Effector memory CD8-positive, alpha-beta T cell (primary cell): ENCODE measurements at regions not wholly inside any gene's neighbourhood (a gene's known extent, or its start where the extent isn't known, plus 50 kb on each side); places are given as distances from the start of the nearest gene placed in this dataset.

Experiments used
- ATAC-seq: fragments of 150-1000 bp; cut with Tn5 transposase; replicated peaks from 2 replicates; pipeline ENCODE4 v1.10.0; 2021; ENCODE audit warnings: mild to moderate bottlenecking, moderate library complexity
- DNase-seq, 3 experiments: peaks; one replicate each; pipeline ENCODE4 v3.0.0; 2021
- H3K27ac Mint-ChIP-seq, 2 donors: one replicate each; pipeline ENCODE4 v1.8.0; 2022; ENCODE audit warnings: mild to moderate bottlenecking in 2 of 2, mixed read lengths in 2 of 2, moderate library complexity in 2 of 2
- H3K27me3 Mint-ChIP-seq, 2 donors: one replicate each; pipeline ENCODE4 v1.8.0; 2022; ENCODE audit warnings: mixed read lengths in 2 of 2
- H3K36me3 Mint-ChIP-seq: one replicate; pipeline ENCODE4 v1.8.0; 2022; ENCODE audit warnings: mild to moderate bottlenecking, moderate library complexity, mixed read lengths; ENCODE audit not compliant: insufficient read depth
- H3K4me1 Mint-ChIP-seq, 2 donors: one replicate each; pipeline ENCODE4 v1.8.0; 2022; ENCODE audit warnings: low read depth in 2 of 2, mixed read lengths in 2 of 2
- H3K4me3 Mint-ChIP-seq, 2 donors: one replicate each; pipeline ENCODE4 v1.8.0; 2022; ENCODE audit warnings: mild to moderate bottlenecking in 2 of 2, mixed read lengths in 2 of 2, moderate library complexity in 2 of 2
- H3K9me3 Mint-ChIP-seq, 2 donors: one replicate each; pipeline ENCODE4 v1.8.0; 2022; ENCODE audit warnings: mixed read lengths in 2 of 2

DNA sequence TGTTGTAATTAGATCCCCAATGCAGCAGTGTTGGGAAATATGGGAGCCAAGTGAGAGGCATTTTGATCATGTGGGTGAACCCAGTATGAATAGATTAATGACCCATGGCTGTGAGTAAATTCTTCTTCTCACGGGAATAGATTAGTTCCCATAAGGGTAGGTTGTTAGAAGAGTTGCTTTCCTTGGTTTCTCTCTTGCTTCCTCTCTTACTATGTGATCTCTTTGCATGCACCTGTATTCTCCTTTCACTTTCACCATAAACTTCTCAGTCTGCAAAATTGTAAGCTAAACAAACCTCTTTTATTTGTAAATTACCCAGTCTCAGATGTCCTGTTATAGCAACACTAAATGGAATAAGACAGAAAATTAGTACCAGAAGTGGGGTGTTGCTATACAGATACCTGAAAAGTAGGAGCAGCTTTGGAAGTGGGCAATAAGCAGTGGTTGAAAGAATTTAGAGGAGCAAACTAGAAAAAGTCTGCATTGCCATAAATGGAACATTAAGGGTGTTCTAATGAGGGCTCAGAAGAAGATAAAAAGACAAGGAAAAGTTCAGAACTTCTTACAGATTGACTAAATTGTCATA lies 1090.0 kb upstream of the ARRDC3 start:
- Mint-ChIP-seq H3K36me3 (no peaks in the 10 kb centered on the region), H3K4me3 (no peak overlapping the region), H3K27ac (no peak overlapping the region), H3K27me3 (no peaks in the 10 kb centered on the region), H3K9me3 (peaks cover 8 to 11% of the 10 kb centered on the region in 2 donors), H3K4me1 (no peaks in the 10 kb centered on the region)
- ATAC-seq (no peak), DNase-seq (no peak)

DNA sequence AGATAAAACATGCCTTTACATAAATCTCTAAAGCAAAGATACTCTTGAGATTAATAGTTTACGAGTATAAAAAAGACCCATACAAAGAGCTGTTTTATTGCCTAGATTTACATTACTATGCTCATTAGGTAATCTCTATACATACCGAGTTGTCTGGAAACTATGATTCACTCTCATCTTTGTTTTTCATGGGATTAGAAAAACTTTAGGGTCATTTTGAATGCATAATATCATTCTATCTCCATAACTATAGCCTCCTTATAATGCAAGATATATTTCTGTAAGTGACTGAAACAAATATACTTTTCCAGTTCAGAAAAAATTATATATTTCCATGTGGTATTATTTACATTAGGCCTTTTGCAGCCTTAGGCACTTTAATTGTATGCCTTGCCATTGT lies 1088.7 kb upstream of the ARRDC3 start:
- H3K4me3 Mint-ChIP-seq, result no peak overlapping the region
- H3K36me3 Mint-ChIP-seq, result no peaks in the 10 kb centered on the region
- H3K9me3 Mint-ChIP-seq, result peaks cover 8 to 11% of the 10 kb centered on the region in 2 donors
- H3K27me3 Mint-ChIP-seq, result no peaks in the 10 kb centered on the region
- no peak for DNase-seq
- ATAC-seq, result no peak
- no peaks in the 10 kb centered on the region for H3K4me1 Mint-ChIP-seq
- no peak overlapping the region for H3K27ac Mint-ChIP-seq

DNA sequence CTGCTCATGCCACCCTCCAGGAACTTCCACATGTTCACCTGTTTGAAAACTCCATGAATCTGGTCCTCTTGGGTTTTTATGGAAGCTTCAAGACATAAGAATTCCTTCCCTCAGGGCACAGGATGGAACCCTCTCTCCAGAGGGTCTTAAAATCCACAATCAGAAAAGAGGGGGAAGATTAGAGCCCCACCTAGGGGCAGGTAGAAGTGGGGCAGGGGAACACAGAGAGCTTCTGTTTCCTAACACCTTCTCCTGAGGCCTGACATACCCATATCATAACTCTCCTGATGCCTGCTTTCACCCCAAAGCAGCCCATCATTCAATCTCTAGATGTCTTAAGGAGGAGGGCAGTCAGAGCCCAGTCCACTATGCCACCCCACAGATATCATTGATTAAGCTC lies 1087.7 kb upstream of the ARRDC3 start:
- Mint-ChIP-seq H3K27ac (no peak overlapping the region), H3K9me3 (peaks cover 8 to 11% of the 10 kb centered on the region in 2 donors), H3K27me3 (no peaks in the 10 kb centered on the region), H3K4me1 (no peaks in the 10 kb centered on the region), H3K36me3 (no peaks in the 10 kb centered on the region), H3K4me3 (no peak overlapping the region)
- no peak for ATAC-seq
- no peak for DNase-seq

DNA sequence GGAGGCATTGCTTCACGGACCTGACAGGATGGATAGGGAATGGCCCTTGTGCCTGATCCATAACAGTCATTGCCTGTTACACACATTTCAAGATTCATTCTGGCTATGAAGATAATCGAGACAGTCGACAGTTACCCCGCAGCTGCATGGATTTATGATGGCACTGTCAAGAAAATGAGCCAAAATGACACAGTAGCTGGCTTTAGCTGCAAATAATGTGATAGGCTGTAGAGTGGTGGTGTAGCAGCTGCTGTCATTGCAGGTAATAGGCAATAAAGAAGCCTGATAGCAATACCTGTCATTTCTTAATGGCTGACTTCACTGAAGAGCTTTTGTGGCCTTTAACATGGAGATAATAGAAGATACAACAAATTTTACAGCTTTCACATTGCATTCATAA lies 1085.2 kb upstream of the ARRDC3 start:
- H3K9me3 Mint-ChIP-seq, result peaks cover 6 to 9% of the 10 kb centered on the region in 2 donors
- ATAC-seq, result no peak
- DNase-seq, result no peak
- H3K27me3 Mint-ChIP-seq, result no peaks in the 10 kb centered on the region
- no peak overlapping the region for H3K27ac Mint-ChIP-seq
- no peaks in the 10 kb centered on the region for H3K36me3 Mint-ChIP-seq
- H3K4me3 Mint-ChIP-seq, result no peak overlapping the region
- no peaks in the 10 kb centered on the region for H3K4me1 Mint-ChIP-seq

DNA sequence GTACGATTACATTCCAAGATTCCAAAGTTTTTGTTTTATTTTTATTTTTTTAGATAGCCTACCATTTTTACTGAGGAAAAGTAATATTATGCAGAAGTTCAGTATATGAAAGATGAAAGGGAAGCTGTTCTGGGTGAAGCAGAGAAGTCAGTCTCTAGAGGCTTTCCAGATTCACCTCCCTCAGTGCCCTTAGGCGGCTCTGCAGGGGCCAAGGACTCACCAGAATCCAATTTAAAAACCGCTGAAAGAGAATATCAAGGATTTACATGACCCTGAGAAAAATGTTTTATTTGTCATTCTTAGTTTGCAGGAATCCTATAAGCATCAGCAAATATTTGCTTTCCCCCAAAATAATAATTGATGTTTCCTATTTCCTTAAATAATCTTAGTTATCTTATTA lies 1084.6 kb upstream of the ARRDC3 start:
- H3K4me3 Mint-ChIP-seq, result no peak overlapping the region
- H3K4me1 Mint-ChIP-seq, result no peaks in the 10 kb centered on the region
- H3K9me3 Mint-ChIP-seq, result peaks cover 0 to 5% of the 10 kb centered on the region in 2 donors
- H3K36me3 Mint-ChIP-seq, result no peaks in the 10 kb centered on the region
- no peaks in the 10 kb centered on the region for H3K27me3 Mint-ChIP-seq
- no peak overlapping the region for H3K27ac Mint-ChIP-seq
- ATAC-seq (no peak), DNase-seq (no peak)

DNA sequence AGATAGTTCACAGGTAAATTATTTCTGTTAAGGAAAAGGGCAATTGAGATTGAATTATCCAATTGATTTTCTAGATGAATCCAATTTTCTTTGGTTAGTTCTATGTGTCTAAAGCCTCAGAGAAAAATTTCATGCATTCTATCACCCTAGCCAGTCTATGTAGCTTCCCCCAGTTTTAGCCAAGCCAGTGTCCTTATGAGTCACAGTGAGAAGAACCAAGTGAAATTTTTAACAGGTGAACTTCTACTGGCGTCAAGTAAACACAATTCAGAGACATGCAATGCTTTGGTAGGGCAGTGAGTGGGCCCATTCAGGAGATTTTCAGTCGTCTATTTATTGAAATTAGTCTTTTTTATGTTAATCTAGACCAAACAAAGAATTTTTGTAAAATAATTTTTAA lies 1077.4 kb upstream of the ARRDC3 start:
- DNase-seq (no peak), ATAC-seq (no peak)
- no peak overlapping the region for H3K27ac Mint-ChIP-seq
- no peak overlapping the region for H3K4me3 Mint-ChIP-seq
- H3K4me1 Mint-ChIP-seq, result no peaks in the 10 kb centered on the region
- H3K9me3 Mint-ChIP-seq, result peaks cover 2 to 9% of the 10 kb centered on the region in 2 donors
- no peaks in the 10 kb centered on the region for H3K36me3 Mint-ChIP-seq
- no peaks in the 10 kb centered on the region for H3K27me3 Mint-ChIP-seq

DNA sequence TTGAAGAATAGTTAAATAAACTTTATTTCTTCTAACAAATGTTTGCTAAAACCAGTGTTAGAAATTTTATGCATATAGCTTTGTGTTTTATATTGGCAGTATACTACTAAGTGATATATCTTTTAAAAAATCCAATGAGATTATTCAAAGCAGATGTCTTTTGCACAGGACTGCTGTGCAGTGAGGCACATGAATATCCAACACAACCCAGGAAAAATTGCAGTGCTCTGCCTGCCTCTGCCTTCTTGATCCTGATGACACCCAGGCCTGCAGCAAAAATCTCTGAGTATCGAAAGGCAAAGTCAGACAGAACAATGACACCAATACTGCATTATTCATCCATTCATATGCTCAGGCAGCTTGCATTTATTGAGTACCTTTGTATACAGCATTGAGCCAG lies 1076.5 kb upstream of the ARRDC3 start:
- no peak for DNase-seq
- ATAC-seq, result no peak
- Mint-ChIP-seq H3K27me3 (no peaks in the 10 kb centered on the region), H3K4me1 (no peaks in the 10 kb centered on the region), H3K9me3 (peaks cover 2 to 9% of the 10 kb centered on the region in 2 donors), H3K27ac (no peak overlapping the region), H3K36me3 (no peaks in the 10 kb centered on the region), H3K4me3 (no peak overlapping the region)

DNA sequence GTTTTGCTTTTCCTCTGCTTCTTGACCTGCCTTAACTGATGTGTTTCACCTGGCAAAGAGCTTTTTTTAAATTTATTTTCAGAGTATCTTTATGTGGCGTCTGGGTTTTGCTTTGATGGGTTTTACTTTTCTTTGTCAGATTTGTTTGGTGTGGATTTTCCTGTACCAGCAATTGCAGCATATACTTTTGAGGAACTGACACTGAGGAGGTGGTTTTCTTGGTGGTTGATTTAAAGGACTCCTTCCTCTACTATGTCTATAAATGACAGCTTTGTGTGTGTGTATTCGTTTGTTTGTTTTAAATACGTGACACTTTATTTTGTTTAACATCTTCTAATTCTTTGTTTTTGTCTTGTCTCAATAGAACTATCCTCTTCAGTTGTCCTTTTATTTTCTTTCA lies 1071.9 kb upstream of the ARRDC3 start:
- H3K27ac Mint-ChIP-seq, result no peak overlapping the region
- H3K9me3 Mint-ChIP-seq, result peaks cover 2 to 9% of the 10 kb centered on the region in 2 donors
- H3K27me3 Mint-ChIP-seq, result no peaks in the 10 kb centered on the region
- DNase-seq (no peak), ATAC-seq (no peak)
- H3K4me3 Mint-ChIP-seq, result no peak overlapping the region
- no peaks in the 10 kb centered on the region for H3K4me1 Mint-ChIP-seq
- H3K36me3 Mint-ChIP-seq, result no peaks in the 10 kb centered on the region

DNA sequence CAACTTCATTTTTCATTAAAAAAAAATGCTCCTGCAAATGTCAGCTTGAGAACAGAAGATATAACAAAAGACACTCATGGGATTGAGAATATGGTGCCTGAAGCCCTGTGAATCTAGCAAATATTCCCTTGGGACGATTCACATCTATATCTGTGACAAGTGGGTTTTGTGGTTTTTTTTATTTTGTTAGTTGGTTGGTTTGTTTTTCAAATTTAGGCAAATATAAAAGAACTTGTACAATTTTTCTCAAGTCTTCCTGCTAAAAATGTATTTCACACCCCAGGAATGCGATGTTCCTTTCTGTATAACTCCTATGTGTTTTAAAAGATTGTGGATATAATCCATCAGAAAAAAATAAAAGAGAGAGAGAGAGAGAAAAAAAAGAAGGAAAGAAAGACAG lies 1061.8 kb upstream of the ARRDC3 start:
- peaks cover 3 to 7% of the 10 kb centered on the region in 2 donors for H3K9me3 Mint-ChIP-seq
- no peaks in the 10 kb centered on the region for H3K36me3 Mint-ChIP-seq
- H3K4me1 Mint-ChIP-seq, result no peaks in the 10 kb centered on the region
- no peak for DNase-seq
- H3K27me3 Mint-ChIP-seq, result no peaks in the 10 kb centered on the region
- no peak overlapping the region for H3K27ac Mint-ChIP-seq
- no peak for ATAC-seq
- no peak overlapping the region for H3K4me3 Mint-ChIP-seq

DNA sequence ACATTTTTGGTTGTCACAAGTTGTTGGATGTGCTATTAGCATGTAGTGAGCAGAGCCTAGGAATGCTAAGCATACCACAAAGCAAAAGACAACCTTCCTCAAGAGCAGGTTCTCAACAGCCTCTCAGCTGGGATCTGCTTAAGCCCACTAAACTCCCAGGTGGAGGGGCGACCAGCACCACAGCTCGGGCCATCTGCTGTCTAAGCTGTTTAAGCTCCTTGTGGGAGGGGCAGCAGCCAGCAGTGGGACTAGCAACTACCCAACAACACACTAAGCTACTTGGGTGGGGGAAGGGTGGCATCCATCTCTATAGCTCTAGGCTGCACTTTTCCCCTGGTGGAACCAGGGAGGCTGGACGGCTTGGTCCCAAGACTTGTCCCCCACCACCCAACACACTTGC lies 1052.7 kb upstream of the ARRDC3 start:
- DNase-seq, result no peak
- Mint-ChIP-seq H3K36me3 (no peaks in the 10 kb centered on the region), H3K4me3 (no peak overlapping the region), H3K27me3 (no peaks in the 10 kb centered on the region), H3K27ac (no peak overlapping the region), H3K4me1 (no peaks in the 10 kb centered on the region), H3K9me3 (peaks cover 11% of the 10 kb centered on the region in 2 donors)
- ATAC-seq, result no peak

DNA sequence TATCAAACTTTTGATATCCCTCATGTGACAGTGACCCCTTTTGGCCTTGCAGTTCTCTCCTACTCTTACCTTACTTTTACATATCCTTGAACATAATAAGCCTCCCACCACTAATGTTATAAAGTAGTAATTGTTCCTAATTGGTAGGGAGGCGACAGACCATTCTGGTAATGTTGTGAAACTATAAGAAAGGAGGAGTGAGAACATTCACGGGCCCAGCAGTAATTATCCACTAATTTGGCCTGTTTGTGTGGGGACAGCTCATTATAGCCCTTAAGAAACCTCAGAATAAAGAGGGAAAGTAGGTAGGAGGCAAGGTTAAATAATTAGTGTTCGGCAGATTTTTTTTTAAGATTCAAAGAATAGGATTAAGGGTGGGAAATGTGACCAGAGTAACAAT lies 1046.5 kb upstream of the ARRDC3 start:
- H3K9me3 Mint-ChIP-seq, result peaks cover 0 to 2% of the 10 kb centered on the region in 2 donors
- H3K4me3 Mint-ChIP-seq, result no peak overlapping the region
- H3K4me1 Mint-ChIP-seq, result no peaks in the 10 kb centered on the region
- no peaks in the 10 kb centered on the region for H3K27me3 Mint-ChIP-seq
- DNase-seq, result no peak
- H3K27ac Mint-ChIP-seq, result no peak overlapping the region
- H3K36me3 Mint-ChIP-seq, result no peaks in the 10 kb centered on the region
- no peak for ATAC-seq

DNA sequence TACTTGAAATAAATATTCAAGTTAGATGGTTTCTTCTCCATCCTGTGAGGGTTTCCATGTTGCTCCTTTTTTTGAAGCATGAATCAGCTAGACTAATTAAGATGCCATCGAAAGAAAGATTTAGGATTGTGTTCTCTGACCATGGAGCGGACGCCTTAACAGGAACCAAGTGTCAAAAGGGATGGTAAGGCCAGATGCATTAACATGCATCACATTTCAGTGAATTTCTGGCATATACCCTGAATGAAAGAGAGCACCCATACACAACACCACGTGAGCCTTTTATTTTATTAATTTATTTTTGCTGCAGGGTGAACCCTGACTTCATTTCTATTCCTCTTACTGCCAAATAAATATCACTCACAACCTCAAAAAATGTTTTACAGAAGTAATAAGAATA lies 1045.3 kb upstream of the ARRDC3 start:
- DNase-seq, result no peak
- Mint-ChIP-seq H3K4me1 (no peaks in the 10 kb centered on the region), H3K27ac (no peak overlapping the region), H3K4me3 (no peak overlapping the region), H3K9me3 (peaks cover 0 to 2% of the 10 kb centered on the region in 2 donors), H3K27me3 (no peaks in the 10 kb centered on the region), H3K36me3 (no peaks in the 10 kb centered on the region)
- ATAC-seq, result no peak

DNA sequence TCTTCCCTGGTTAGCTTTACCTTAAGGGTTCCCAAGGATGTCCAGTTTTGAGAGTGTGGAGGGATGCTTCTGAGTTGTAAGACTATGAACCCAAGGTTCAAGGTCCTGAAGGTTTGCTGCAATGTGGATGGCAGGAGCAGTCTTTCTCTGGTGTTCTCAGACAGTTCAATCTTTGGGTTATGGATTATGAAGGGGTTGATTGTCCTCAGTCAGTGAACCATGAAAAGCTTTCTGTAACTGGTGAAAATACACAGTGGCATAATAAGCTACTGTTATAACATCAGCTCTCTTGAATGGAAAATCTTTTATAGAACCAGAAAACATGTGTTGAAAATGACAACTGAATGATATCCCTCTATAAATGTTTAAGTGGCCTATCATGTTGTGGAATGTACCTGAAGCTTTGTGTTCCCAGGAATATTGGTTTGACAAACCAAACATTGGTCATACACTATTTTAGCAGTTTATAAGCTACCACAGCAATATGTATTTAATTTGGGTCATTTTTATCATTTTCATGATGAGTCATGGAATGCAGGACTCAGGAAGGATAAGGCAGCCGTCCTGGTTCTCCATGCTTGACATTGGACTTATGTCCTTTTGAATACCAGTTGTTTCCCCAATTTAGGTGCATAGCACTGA lies 1041.8 kb upstream of the ARRDC3 start:
- peaks cover 0 to 2% of the 10 kb centered on the region in 2 donors for H3K9me3 Mint-ChIP-seq
- no peaks in the 10 kb centered on the region for H3K27me3 Mint-ChIP-seq
- DNase-seq, result no peak
- no peaks in the 10 kb centered on the region for H3K4me1 Mint-ChIP-seq
- no peaks in the 10 kb centered on the region for H3K36me3 Mint-ChIP-seq
- no peak overlapping the region for H3K27ac Mint-ChIP-seq
- no peak overlapping the region for H3K4me3 Mint-ChIP-seq
- no peak for ATAC-seq

DNA sequence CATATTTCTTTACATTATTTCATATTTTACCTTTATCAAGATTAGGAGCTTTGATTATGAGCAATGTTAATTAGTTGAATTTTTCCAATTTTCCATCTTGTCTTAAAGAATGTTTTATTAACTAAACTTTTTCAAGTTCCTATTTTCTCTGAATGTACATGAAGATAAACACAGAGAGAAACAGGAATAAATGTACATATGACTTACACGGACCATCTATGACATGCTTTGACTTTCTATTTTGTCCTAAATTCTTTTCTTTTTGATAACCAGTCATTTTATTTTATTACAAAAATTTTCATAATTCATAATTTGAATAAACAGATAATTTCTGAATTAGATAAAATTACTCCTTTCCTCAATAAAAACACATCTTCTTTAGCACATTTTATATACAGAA lies 1038.8 kb upstream of the ARRDC3 start:
- H3K4me1 Mint-ChIP-seq, result no peaks in the 10 kb centered on the region
- H3K9me3 Mint-ChIP-seq, result peaks cover 0 to 2% of the 10 kb centered on the region in 2 donors
- no peak for DNase-seq
- H3K27ac Mint-ChIP-seq, result no peak overlapping the region
- no peak for ATAC-seq
- no peaks in the 10 kb centered on the region for H3K36me3 Mint-ChIP-seq
- no peak overlapping the region for H3K4me3 Mint-ChIP-seq
- no peaks in the 10 kb centered on the region for H3K27me3 Mint-ChIP-seq
